NCI-H2171 treated with DMSO at 0.1 percent for 48 hours (cell line): ENCODE measurements at regions not wholly inside any gene's neighbourhood (a gene's known extent, or its start where the extent isn't known, plus 50 kb on each side); places are given as distances from the start of the nearest gene placed in this dataset.
A peak's percentile ranks its signal among the peaks of the same experiment; 100 is the strongest.

Experiments used
- DNase-seq: peaks from one replicate; lab custom pipeline; 2025; lab: John Stamatoyannopoulos, UW

DNA sequence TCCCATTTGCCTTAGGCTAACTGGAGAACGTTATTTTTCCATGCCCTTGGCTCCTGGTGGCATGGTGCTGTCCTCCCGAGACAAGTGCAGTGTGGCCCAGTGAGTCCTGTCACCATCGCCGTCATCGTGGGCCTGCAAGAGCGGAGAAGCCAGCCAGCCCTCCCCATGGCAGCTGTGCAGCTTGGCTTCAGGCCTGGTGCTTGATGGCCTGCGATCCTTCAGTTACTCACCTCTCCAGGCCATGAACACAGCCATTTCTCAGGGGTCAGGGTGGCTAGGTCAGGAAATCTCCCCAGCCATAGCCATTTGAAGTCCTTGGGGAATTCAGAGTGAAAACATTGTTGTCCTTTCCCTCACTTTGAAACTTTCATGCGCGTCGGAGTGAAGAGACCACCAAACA is 189.0 kb upstream of the RGMA start:
- no peak for DNase-seq

DNA sequence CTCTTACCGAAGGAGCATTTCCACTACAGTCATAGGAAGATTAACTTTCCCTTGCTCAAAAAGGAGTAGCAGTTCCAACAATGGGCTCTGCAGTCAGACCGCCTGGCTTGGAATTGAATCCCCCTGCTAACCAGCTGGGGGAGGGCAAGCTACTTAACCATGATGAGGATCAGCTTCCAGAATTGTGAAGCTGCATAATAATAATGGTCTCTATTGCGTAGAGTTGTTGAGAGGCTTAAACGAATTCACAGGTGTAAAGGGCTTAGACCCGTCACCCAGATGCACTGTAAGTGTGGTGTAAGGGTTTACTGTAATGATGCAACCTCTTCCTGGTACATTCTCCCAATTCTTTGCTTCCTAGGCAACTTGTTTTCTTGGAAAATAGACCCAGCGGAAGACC is 185.2 kb upstream of the RGMA start:
- DNase-seq = no peak

DNA sequence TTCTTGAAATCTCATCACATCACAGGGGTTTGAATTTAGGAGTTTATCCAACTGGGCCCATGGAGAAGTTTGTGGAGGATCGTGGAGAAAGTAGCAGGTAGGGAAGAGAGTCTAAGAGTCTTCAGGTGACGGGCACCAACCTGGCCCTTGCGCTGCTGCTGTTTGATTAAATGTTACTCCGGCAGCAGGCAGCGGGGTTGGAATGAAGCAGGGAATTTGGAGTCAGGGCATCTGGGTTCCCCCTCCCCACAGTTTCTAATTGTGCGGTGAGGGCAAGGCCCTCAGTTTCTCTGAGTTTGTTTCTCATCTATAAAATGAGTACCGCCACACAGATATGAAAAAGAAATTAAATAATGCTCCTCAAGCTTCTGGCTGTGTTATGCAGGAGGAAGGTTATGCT is 182.9 kb upstream of the RGMA start:
- DNase-seq = no peak

DNA sequence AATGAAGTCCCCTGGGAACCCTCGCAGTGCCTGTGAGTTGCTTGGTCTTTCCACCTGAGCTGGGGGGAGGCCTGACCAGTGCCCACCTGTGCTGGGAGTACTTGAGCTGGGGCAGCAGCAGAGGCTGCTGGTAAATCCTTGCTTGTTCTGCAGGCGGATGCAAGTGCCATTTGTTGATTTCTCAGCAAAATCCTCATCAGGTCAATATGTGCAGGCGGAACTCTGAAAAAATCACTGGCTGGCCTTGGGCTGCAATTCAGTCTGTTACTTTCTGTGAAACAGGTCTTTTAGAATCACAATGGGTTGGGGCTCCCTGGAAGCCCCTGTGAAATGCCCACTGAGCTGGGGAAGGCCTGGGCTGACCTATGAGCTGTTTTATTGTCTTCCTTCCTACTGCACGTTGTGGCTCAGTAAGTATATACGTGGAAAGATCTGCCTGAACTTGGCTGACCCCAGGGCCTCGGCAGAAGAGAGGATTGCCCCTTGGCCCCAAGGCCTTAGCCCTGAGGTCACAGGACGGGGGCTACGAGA is 182.0 kb upstream of the RGMA start:
- DNase-seq = no peak

DNA sequence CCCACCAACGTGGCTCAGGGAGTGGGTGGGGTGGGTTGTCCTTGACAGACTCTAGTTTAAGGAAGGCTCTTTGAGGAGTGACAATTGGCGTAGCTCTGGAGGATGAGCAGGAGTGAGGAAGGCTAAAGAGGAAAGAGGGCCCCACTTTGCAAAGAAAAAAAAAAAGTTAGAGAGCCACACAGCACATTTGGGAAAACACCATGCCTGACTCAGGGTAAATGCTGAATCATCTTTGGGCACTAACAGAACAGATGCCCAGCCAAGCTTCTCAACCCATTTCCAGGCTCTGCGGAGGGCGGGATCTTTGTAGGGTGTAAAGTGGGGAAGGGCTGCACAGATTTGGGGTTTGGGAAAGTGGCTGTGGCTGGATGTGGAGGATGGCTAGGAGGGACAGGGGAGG is 179.1 kb upstream of the RGMA start:
- DNase-seq = no peak

- no peak for DNase-seq
Measured at GRCh38 chr15:93266291-93266690, 177.3 kb upstream of the RGMA start.

DNA sequence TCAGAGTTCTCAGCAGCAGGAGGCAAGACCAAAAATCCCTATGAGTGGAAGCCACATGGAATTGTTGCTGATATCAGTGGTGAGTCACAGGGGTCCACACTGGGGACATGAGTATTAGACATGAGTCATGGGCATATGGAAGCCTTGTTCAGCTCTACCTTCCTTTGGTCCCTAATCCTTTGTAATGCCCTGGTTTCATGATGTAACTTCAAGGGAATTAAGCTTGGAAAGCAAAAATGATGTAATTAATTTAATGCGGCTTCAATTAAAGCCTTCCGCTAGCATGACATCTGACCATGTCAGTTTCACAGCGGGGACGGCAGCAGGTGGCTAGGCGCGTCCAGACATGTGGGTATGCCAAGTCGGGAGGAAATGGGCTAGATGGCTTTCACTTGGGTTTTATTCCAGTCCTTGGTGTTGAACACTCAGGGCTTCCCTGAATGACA is 176.1 kb upstream of the RGMA start:
- DNase-seq = peak; percentile 68

GRCh38 chr15:93261845-93262244 is 172.8 kb upstream of the RGMA start:
- no peak for DNase-seq

DNA sequence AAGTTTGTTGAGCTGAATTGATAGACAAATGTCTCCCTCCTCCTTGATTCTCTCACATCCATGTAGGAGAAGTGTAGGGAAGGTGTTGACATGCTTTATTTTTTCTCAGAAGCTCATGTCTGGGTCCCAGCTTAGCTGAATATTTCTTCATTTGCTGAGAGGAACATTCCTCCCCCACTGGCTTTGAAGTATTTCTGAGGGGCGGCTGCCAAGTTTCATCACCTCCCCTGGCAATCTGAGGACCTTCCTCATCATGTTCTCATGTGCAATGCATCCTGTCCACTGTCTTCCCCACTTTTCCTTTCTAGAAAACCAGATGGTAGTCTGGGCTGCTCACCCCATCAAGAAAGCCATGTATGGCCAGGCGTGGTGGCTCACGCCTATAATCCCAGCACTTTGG is 168.9 kb upstream of the RGMA start:
- DNase-seq = no peak

GRCh38 chr15:93253681-93254080 is 164.7 kb upstream of the RGMA start:
- peak; percentile 19 for DNase-seq

DNA sequence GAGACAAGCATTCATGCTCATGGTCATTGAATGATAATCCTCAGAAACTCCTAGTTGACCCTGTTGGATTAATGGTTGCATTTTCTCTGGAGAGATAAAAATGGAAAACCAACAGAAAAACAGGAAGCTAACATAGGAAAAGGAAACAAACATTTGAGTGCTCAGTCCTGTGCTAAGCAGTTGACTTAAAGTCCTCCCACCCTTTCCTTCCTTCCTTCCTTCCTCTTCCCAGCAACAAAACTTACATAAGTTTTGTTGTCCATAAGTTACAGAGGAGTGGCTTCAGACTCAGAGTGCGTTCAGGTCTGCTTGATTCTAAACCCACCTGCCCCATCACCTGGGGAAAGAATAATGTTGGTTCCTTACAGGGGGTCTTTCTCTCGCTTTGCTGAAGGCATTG is 163.8 kb upstream of the RGMA start:
- DNase-seq = no peak

DNA sequence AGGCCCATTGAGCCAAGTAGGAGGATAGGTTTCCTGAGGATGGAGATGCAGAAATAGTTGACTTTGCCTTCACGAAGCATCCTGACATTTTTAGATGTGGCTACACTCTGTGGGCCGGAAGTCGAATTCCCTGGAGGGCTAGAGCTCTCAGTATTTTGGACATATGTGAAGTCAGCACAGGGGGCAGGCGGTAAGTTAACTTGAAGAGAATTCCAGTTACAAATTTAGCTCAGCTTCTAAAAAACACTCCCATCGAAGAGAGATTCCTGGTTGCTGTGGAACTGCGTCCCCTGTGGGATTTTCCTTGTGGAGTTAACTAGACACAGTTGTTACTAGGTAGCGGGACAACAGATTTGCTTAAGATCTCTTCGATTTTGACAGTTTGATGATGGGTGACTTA is 161.9 kb upstream of the RGMA start:
- DNase-seq = no peak

- DNase-seq = no peak
Measured at GRCh38 chr15:93250209-93250608, 161.2 kb upstream of the RGMA start.

DNA sequence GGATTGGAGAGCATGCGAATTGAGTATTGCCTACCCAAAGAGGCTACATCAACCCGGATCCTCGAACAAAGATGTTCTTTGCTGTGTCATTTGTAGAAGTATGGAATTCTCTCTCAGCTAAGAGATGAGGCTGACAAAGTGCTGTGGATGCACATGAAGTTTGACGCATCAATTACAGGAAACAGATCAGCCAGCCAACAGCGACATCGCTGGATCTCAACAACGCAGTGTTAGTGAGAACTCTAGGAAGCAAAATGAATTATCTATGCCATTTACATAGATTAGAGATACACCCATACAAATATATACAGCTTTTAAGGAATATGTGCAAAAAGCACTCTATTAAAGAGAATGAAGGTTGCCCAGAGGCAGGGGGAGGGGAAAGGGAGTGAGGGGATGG is 160.6 kb upstream of the RGMA start:
- DNase-seq = no peak

DNA sequence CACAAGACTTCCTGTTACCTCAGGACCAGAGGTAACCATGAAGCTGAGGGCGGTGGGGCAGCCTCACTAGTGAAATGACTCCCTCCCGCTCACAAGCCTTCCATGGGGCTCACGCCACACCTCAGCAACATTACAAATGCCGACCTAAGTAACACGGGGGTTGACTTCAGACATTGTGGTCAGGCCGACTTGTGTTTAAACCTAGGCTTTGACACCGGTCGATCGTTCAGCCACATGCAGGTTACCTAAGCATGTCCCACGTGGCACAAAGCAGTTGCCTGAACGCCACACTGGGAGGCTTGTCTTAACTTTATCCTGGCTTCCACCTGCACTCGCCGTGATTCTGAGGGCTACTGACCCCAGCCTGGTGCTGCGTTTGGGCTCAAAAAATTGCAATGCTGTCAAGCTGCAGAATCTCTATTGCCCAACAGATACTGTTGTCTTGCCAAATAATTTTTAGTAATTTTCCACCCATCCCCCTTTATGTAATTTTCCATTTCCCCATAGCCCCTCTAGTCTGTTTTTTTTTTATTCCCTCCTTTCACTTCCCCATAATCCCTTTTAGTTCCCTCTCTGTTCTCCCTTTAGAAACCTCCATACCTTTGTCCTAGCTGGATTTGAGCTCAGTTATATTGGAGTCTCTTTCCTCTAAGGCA is 158.6 kb upstream of the RGMA start:
- DNase-seq = no peak

DNA sequence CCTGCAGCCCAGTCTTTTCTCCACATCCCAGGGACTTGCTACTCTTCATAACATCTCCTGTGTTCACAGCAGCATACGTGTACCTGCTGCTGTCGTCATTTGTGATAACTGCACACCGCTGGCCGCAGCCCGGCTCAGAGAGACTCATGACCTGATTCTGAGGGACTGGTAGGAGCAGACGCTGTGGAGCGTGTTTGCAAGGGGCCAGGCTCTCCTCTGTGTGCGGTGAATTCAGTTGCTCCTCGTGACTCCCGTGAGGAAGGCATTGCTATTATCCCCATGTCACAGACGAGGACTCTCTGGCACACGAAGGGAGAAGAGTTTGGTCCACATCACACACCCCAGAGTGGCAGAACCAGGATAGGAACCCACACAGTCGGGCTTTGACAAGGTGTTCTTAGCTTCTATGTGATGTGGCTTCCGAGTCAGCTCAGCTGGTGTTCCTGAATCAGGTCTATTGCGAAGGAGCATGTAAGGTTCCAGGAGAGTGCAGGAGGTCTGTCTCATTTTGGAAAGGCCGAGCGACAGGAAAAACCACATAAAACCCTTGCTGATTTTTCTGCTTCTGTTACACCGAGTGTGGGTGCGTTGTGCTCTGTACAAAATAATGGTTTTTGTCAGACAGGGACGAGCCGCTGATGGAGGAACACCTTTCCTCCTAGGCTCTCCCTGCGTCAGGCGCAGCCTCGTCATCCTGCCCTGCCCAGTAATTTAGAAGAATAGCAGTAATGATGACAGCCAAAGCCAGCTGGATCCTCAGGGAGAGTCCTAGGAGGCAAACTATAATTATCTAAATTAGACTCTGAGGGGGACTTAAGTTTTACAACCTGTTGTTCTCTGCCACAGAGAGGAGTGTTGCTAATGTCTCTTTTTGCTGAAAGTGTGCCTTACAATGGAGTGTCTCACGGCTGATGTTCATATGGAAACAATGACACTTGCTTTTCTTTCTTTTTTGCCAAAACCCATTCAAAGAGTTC is 157.5 kb upstream of the RGMA start:
- DNase-seq = no peak

DNA sequence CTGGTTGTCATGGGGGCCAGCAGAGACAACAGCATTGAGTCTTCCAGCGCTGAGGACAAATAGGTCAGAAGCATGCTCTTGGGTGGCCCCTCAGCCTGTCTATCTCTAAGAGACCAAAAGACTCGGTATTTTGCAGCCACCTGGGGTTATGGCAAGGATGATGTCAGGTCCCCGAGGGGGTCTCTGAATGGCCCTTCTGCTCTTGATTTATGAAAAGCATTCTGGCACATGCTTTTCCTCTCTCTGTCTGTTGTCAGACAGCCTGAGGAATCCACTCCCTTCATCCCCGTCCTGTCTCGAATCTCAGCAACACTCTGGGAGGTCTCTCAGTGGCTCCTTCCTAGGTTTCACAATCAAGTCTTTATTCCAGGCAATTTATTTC is 156.6 kb upstream of the RGMA start:
- no peak for DNase-seq

DNA sequence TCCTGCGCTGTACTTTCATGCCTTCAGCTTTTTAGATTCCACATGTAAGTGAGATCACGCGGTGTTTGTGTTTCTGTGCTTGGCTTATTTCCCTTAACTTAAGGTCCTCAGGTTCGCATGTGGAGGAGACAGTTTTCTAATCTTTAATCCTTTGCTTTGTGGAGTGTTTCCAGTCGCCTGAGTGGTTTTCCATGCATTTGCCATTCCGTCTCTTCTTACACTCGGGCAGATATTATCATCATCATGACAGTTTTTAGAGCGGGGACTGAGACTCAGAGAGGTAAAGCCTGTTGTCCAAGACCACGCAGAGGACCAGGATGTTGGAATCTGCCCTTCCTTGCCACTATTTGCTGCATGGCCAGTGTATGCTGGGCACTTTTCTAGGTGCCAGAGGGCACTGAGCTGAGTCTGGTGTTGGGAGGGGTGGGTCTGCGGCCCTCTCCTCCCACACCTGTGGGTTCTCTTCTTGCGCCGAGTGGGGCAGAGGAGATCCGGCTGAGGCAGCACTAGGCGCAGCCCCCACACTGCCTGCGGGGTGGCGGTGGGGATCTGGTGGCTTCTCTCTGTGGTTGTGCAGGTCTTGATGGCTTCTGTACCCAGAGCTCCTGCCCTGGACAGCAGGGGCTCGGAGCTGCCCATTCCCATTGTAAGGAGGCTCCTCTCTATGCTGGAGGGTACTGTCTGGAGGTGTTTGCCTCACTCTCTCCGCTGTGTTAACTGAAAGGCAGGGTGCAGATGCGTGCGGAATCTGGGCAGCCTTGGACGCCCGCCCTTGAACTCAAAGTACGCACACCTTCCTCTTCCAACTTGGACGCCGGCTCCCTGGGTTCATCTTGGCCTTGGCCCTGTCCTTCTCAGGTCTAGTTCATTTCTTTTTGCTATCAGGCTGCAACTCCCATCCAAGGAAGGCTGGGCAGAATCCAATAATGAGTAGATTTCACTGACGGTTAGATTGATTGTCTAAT is 156.0 kb upstream of the RGMA start:
- DNase-seq = no peak

GRCh38 chr15:93243573-93243972 is 154.6 kb upstream of the RGMA start:
- no peak for DNase-seq

DNA sequence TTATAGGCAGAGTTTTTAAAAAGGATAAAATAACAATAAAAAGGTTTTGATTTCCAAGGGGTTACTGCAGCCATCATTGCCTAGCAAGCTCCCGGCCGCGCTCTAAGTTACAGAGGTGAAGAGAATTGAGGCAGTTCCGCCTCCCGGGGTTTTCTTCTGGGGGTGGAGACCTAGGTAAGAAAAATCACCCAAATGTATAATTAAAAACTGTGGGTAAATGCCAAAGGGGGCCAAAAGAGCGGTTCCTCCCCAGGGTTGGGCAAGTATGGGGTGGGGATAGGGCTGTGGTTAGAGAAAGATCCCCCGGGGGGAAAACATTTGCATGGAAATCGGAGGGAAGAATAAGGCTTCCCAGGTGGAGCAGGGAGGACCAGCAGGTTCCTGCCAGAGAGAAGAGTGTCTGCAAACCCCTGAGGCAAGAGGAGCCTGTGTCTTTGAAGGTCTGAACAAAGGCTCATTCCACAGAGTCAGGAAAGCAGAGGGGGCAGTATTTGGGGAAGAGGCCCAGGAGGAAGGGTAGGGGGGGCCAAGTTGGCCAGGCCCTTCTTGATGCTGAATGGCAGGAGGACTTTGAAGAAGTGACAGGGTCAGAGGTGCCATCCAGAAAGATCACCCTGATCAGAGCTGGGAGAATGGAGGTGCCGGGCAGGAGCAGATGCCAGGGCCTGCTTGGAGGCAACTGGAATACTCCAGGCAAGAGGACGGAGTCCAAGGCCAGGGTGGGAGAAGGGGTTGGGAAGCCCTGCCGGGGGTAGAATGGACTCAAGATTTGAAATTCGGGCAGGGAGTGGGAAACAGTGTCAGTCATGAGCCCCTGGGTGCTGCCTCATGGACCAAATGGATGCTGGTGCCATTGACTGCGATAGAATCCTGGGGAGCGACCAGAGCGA is 152.9 kb upstream of the RGMA start:
- no peak for DNase-seq

GRCh38 chr15:93239993-93240392 is 151.0 kb upstream of the RGMA start:
- DNase-seq = no peak
